OCI-LY7 (cell line): ENCODE measurements at regions not wholly inside any gene's neighbourhood (a gene's known extent, or its start where the extent isn't known, plus 50 kb on each side); places are given as distances from the start of the nearest gene placed in this dataset.

ENCODE experiments used
- BruUV-seq: library from RNA; stranded (reverse); fragments of 400-500 nt; replicated peaks from 2 replicates; lab custom pipeline; 2021; lab: Mats Ljungman, UMichigan
- CTCF ChIA-PET: fragments of 300-600 bp; sonication (Branson Sonifier 250); formaldehyde crosslinking; loops from one replicate; lab custom pipeline; 2022; ENCODE audit warnings: antibody characterized with exemption; ENCODE audit not compliant: unreplicated experiment; lab: Charles Lee
- POLR2A ChIA-PET: fragments of 300-600 bp; sonication (Branson Sonifier 250); formaldehyde crosslinking; loops from one replicate; lab custom pipeline; 2022; ENCODE audit warnings: antibody characterized with exemption; lab: Charles Lee
- DNase-seq: peaks from one replicate; pipeline ENCODE4 v3.0.0-alpha.2; 2015; ENCODE audit warnings: low spot score
- H2AFZ ChIP-seq: fragments of 200-600 bp; sonication (generic), shearing (Covaris generic); 2 replicates; pipeline ENCODE4 v1.6.1; 2014; ENCODE audit warnings: mild to moderate bottlenecking, antibody characterized with exemption, low read length, moderate library complexity
- H3K27ac ChIP-seq: fragments of 200-600 bp; sonication (generic); 2 replicates; pipeline ENCODE4 v1.5.1; 2014; ENCODE audit warnings: mixed run types, low read depth, mild to moderate bottlenecking, moderate library complexity, low read length, inconsistent platforms; ENCODE audit not compliant: poor library complexity, severe bottlenecking
- H3K36me3 ChIP-seq: fragments of 200-600 bp; sonication (generic); 2 replicates; pipeline ENCODE4 v1.6.1; 2014; ENCODE audit warnings: mild to moderate bottlenecking, antibody characterized with exemption, low read length, moderate library complexity, mixed read lengths; ENCODE audit not compliant: insufficient read depth
- H3K4me1 ChIP-seq: fragments of 200-600 bp; sonication (generic); 2 replicates; pipeline ENCODE4 v1.5.1; 2014; ENCODE audit warnings: mild to moderate bottlenecking, low read length; ENCODE audit not compliant: insufficient read depth, poor library complexity, severe bottlenecking
- H3K4me2 ChIP-seq: fragments of 200-600 bp; sonication (generic); 2 replicates; pipeline ENCODE4 v1.6.1; 2014; ENCODE audit warnings: mild to moderate bottlenecking, low read length
- H3K4me3 ChIP-seq: fragments of 200-600 bp; sonication (generic); 2 replicates; pipeline ENCODE4 v1.5.1; 2014; ENCODE audit warnings: mild to moderate bottlenecking, low read depth, low read length; ENCODE audit not compliant: poor library complexity, severe bottlenecking
- H3K79me2 ChIP-seq: fragments of 200-600 bp; sonication (generic); 2 replicates; pipeline ENCODE4 v1.6.1; 2016; ENCODE audit warnings: low read depth, mild to moderate bottlenecking, low read length, moderate library complexity, mixed read lengths; ENCODE audit not compliant: insufficient read depth
- H3K9me2 ChIP-seq: fragments of 200-600 bp; sonication (generic); 2 replicates; pipeline ENCODE4 v1.6.1; 2016; ENCODE audit warnings: mild to moderate bottlenecking, low read length, mixed read lengths; ENCODE audit not compliant: insufficient read depth
- H3K9me3 ChIP-seq: fragments of 200-600 bp; sonication (generic); 2 replicates; pipeline ENCODE4 v1.6.1; 2014; ENCODE audit warnings: mild to moderate bottlenecking, mixed run types, low read length, mixed read lengths
- H4K20me1 ChIP-seq: fragments of 200-600 bp; sonication (generic); 2 replicates; pipeline ENCODE4 v1.6.1; 2014; ENCODE audit warnings: mild to moderate bottlenecking, antibody characterized with exemption, low read length, moderate library complexity, mixed read lengths; ENCODE audit not compliant: insufficient read depth
- CTCF ChIP-seq: fragments of 200-600 bp; sonication (generic); conservative IDR thresholded peaks from 2 replicates; pipeline ENCODE4 v1.5.1; 2014; ENCODE audit warnings: mild to moderate bottlenecking, antibody characterized with exemption, low read length, moderate library complexity, mixed read lengths
- EZH2phosphoT487 ChIP-seq: fragments of 200-600 bp; sonication (generic); IDR thresholded peaks from 2 replicates; pipeline ENCODE4 v1.6.1; 2018; ENCODE audit warnings: low read depth, borderline replicate concordance, mild to moderate bottlenecking, mixed run types, antibody characterized with exemption, low read length, moderate library complexity, mixed read lengths
- intact Hi-C: fragments of 100-400 bp; cut with micrococcal nuclease; formaldehyde crosslinking; loops from one replicate; pipeline ENCODE4 v1.10.0; 2022; ENCODE audit not compliant: unreplicated experiment

- Histone ChIP-seq H3K36me3 (no peaks in the 10 kb centered on the region), H3K27ac (no peak overlapping the region), H2AFZ (no peak overlapping the region), H3K79me2 (no peaks in the 10 kb centered on the region), H3K4me3 (no peak overlapping the region), H3K4me1 (no peaks in the 10 kb centered on the region), H3K9me3 (no peaks in the 10 kb centered on the region), H3K4me2 (no peak overlapping the region), H3K9me2 (no peaks in the 10 kb centered on the region), H4K20me1 (no peaks in the 10 kb centered on the region)
- POLR2A ChIA-PET = interaction anchor here (1.0 kb wide), 2 partner anchors 111 to 237 kb away, joined by 3 to 4 read pairs; no protein-coding TSS in a partner anchor
- TF ChIP-seq CTCF = no peak
- no peak for TF ChIP-seq EZH2phosphoT487
- CTCF ChIA-PET = no interaction called here
- BruUV-seq = no TSS peak
- intact Hi-C loops = no loop called here
- no peak for DNase-seq
Observed at GRCh38 chr4:106503116-106504050, 134.8 kb upstream of the GIMD1 start.

GRCh38 chr4:106502106-106502699, 133.6 kb upstream of the GIMD1 start:
- BruUV-seq = no TSS peak
- peak; percentile 57 for DNase-seq
- Histone ChIP-seq H3K9me2 (no peaks in the 10 kb centered on the region), H3K27ac (no peak overlapping the region), H4K20me1 (no peaks in the 10 kb centered on the region), H3K4me3 (no peak overlapping the region), H3K36me3 (no peaks in the 10 kb centered on the region), H3K79me2 (no peaks in the 10 kb centered on the region), H3K4me1 (no peaks in the 10 kb centered on the region), H3K9me3 (no peaks in the 10 kb centered on the region), H3K4me2 (no peak overlapping the region), H2AFZ (no peak overlapping the region)
- POLR2A ChIA-PET = interaction anchor here (1.0 kb wide), 1 partner anchor 236 kb away, joined by 3 read pairs; no protein-coding TSS in a partner anchor
- TF ChIP-seq EZH2phosphoT487 (no peak), CTCF (peak; percentile 83)
- CTCF ChIA-PET = no interaction called here
- intact Hi-C loops = loop anchor here (1.0 kb wide), 2 partner anchors 133 to 236 kb away; no protein-coding TSS in a partner anchor

GRCh38 chr4:106497271-106497670, 128.7 kb upstream of the GIMD1 start:
- no peak for DNase-seq
- POLR2A ChIA-PET = no interaction called here
- no peaks in the 10 kb centered on the region for H3K79me2 ChIP-seq
- H3K4me1 ChIP-seq = no peaks in the 10 kb centered on the region
- H3K9me2 ChIP-seq = no peaks in the 10 kb centered on the region
- no TSS peak for BruUV-seq
- no peaks in the 10 kb centered on the region for H4K20me1 ChIP-seq
- TF ChIP-seq CTCF = no peak
- TF ChIP-seq EZH2phosphoT487 = no peak
- CTCF ChIA-PET = no interaction called here
- H3K4me3 ChIP-seq = no peak overlapping the region
- no peaks in the 10 kb centered on the region for H3K36me3 ChIP-seq
- no peak overlapping the region for H2AFZ ChIP-seq
- H3K27ac ChIP-seq = no peak overlapping the region
- intact Hi-C loops = no loop called here
- no peak overlapping the region for H3K4me2 ChIP-seq
- no peaks in the 10 kb centered on the region for H3K9me3 ChIP-seq
